NCI-H510A (cell line): ENCODE measurements at regions not wholly inside any gene's neighbourhood (a gene's known extent, or its start where the extent isn't known, plus 50 kb on each side); places are given as distances from the start of the nearest gene placed in this dataset.

Experiments used
- DNase-seq: peaks from one replicate; lab custom pipeline; 2025; lab: John Stamatoyannopoulos, UW

GRCh38 chr12:118608770-118609344, 232.5 kb downstream of the SUDS3 start:
- DNase-seq: no peak

GRCh38 chr12:118611295-118611694, 234.9 kb downstream of the SUDS3 start:
- DNase-seq: no peak

GRCh38 chr12:118611770-118612169, 235.4 kb downstream of the SUDS3 start:
- DNase-seq: no peak

- no peak for DNase-seq
These were observed 241.5 kb downstream of the SUDS3 start for GRCh38 chr12:118617611-118618450.

GRCh38 chr12:118618695-118619094, 242.3 kb downstream of the SUDS3 start:
- DNase-seq: no peak

GRCh38 chr12:118625050-118625675, 248.8 kb downstream of the SUDS3 start:
- no peak for DNase-seq

GRCh38 chr12:118633071-118633470, 256.7 kb downstream of the SUDS3 start:
- no peak for DNase-seq

GRCh38 chr12:118635276-118635675, 258.9 kb downstream of the SUDS3 start:
- DNase-seq: no peak

GRCh38 chr12:118637767-118638370, 261.5 kb downstream of the SUDS3 start:
- no peak for DNase-seq

- DNase-seq: no peak
These were observed 264.9 kb downstream of the SUDS3 start for GRCh38 chr12:118641249-118641648.

GRCh38 chr12:118645219-118645618, 268.9 kb downstream of the SUDS3 start:
- no peak for DNase-seq

- no peak for DNase-seq
These were observed 273.6 kb downstream of the SUDS3 start for GRCh38 chr12:118649765-118650585.

- no peak for DNase-seq
These were observed 274.2 kb downstream of the SUDS3 start for GRCh38 chr12:118650586-118650960.

GRCh38 chr12:118651487-118651886, 275.1 kb downstream of the SUDS3 start:
- no peak for DNase-seq

- no peak for DNase-seq
These were observed 279.2 kb downstream of the SUDS3 start for GRCh38 chr12:118655588-118655987.

- DNase-seq: no peak
These were observed 300.9 kb upstream of the SRRM4 start for GRCh38 chr12:118680356-118680963.

GRCh38 chr12:118682656-118683055, 298.7 kb upstream of the SRRM4 start:
- DNase-seq: no peak

- no peak for DNase-seq
These were observed 295.2 kb upstream of the SRRM4 start for GRCh38 chr12:118685983-118686607.

- no peak for DNase-seq
These were observed 291.5 kb upstream of the SRRM4 start for GRCh38 chr12:118689793-118690192.

GRCh38 chr12:118690506-118690905, 290.8 kb upstream of the SRRM4 start:
- DNase-seq: no peak
